ENCODE measurements at regions not wholly inside any gene's neighbourhood (a gene's known extent, or its start where the extent isn't known, plus 50 kb on each side); places are given as distances from the start of the nearest gene placed in this dataset.

DNA sequence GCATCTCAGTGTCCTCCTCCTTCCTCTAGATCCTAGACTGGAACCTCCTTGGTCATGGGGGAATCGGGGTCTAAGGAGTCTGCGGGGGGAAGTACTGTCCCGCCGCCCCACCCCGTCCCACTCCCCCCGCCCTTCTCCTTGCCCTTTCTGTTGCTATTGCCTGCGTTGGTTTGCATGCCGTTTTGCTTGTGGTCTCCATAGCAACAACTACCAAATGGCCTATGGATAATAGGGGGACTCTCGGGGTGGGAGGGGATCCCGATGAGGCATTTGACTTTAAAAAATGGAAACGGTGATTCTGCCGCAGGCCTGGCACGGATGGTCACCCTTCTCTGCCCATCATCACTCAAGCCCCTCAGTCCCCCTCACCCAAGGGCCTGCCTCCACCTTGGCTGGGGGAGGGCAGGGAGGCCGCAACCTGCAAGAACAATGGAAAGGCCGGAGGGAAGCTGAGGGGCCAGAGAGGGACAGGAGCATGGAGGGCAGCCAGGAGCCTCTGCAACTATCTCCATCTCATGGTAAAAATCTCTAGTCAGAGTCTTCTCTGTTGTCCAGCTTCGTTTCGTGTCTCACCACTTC lies 231.4 kb upstream of the TNRC6C start:
- peak; percentile 82 for DNase-seq (ENCODE audit: extremely low spot score)
- H3K36me3 ChIP-seq = no peaks in the 10 kb centered on the region
- intact Hi-C loops (cut with DNase I) = no loop called here
- TF ChIP-seq POLR2A (IDR thresholded peaks at IDR 0.05; ENCODE audit: low read depth) (no peak), EP300 (IDR thresholded peaks at IDR 0.05) (no peak), POLR2AphosphoS5 (IDR thresholded peaks at IDR 0.05) (no peak)
- TF ChIP-seq, protein P1, sequence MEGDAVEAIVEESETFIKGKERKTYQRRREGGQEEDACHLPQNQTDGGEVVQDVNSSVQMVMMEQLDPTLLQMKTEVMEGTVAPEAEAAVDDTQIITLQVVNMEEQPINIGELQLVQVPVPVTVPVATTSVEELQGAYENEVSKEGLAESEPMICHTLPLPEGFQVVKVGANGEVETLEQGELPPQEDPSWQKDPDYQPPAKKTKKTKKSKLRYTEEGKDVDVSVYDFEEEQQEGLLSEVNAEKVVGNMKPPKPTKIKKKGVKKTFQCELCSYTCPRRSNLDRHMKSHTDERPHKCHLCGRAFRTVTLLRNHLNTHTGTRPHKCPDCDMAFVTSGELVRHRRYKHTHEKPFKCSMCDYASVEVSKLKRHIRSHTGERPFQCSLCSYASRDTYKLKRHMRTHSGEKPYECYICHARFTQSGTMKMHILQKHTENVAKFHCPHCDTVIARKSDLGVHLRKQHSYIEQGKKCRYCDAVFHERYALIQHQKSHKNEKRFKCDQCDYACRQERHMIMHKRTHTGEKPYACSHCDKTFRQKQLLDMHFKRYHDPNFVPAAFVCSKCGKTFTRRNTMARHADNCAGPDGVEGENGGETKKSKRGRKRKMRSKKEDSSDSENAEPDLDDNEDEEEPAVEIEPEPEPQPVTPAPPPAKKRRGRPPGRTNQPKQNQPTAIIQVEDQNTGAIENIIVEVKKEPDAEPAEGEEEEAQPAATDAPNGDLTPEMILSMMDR (IDR thresholded peaks at IDR 0.05) = no peak
- no peak overlapping the region for H3K4me3 ChIP-seq
- peaks cover 18 to 31% (median 22%) of the 10 kb centered on the region in 4 donors for H3K4me1 ChIP-seq
- peaks cover 0 to 3% (median 0%) of the 10 kb centered on the region in 4 donors for H3K9me3 ChIP-seq
- peak overlapping the region; percentile 55 to 79 (median 67) for H3K27ac ChIP-seq (replicated peaks in 1 of 4)
- WGBS = 73% methylated on average over 17 of the region's 17 CpGs
- H3K27me3 ChIP-seq = no peaks in the 10 kb centered on the region

GRCh38 chr17:77728474-77728795 lies 230.1 kb upstream of the TNRC6C start:
- no peak for TF ChIP-seq EP300 (IDR thresholded peaks at IDR 0.05)
- TF ChIP-seq, protein P1 (IDR thresholded peaks at IDR 0.05) = no peak
- TF ChIP-seq POLR2A (IDR thresholded peaks at IDR 0.05; ENCODE audit: low read depth) = no peak
- TF ChIP-seq POLR2AphosphoS5 (IDR thresholded peaks at IDR 0.05) = no peak
- intact Hi-C loops (cut with DNase I) = no loop called here
- Histone ChIP-seq H3K4me1 (peaks cover 18 to 33% (median 23%) of the 10 kb centered on the region in 4 donors), H3K36me3 (no peaks in the 10 kb centered on the region), H3K4me3 (no peak overlapping the region), H3K27me3 (no peaks in the 10 kb centered on the region), H3K9me3 (peaks cover 0 to 15% (median 8%) of the 10 kb centered on the region in 4 donors), H3K27ac (replicated peaks in 1 of 4) (peak overlapping the region; percentile 62 to 79 (median 74))
- no peak for DNase-seq (ENCODE audit: extremely low spot score)
- WGBS = no CpG with 5 or more reads among the region's 2 CpGs

DNA sequence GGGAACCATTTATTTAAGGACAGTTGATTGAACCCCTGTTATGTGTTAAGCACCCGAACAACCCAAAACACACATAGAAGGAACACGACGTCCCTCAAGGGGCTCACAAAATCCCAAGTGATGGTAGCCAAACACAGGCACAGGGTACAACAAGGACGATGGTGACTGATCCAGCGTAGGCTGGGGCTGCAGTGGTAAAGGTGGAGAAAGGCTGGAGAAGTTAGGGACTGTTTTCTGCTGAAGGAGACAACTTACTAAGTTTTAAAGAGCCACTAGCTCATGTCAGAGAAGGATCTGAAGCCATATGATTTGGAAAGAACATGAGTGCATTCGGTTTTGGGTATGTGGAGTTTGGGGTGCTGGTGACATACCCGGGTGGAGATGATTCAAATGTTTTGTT lies 229.6 kb upstream of the TNRC6C start:
- intact Hi-C loops (cut with DNase I) = no loop called here
- TF ChIP-seq POLR2AphosphoS5 (IDR thresholded peaks at IDR 0.05) (no peak), POLR2A (IDR thresholded peaks at IDR 0.05; ENCODE audit: low read depth) (no peak), EP300 (IDR thresholded peaks at IDR 0.05) (no peak)
- TF ChIP-seq, protein P1 (IDR thresholded peaks at IDR 0.05) = no peak
- Histone ChIP-seq H3K36me3 (no peaks in the 10 kb centered on the region), H3K27me3 (no peaks in the 10 kb centered on the region), H3K27ac (replicated peaks in 1 of 4) (peak overlapping the region in 3 of 4 donors; percentile 62 to 79 (median 77)), H3K9me3 (peaks cover 0 to 15% (median 8%) of the 10 kb centered on the region in 4 donors), H3K4me3 (no peak overlapping the region), H3K4me1 (peaks cover 18 to 37% (median 28%) of the 10 kb centered on the region in 4 donors)
- WGBS = 88% methylated on average over 7 of the region's 7 CpGs
- DNase-seq (ENCODE audit: extremely low spot score) = peak; percentile 57

GRCh38 chr17:77729587-77729986 lies 228.9 kb upstream of the TNRC6C start:
- no peak for TF ChIP-seq POLR2A (IDR thresholded peaks at IDR 0.05; ENCODE audit: low read depth)
- TF ChIP-seq POLR2AphosphoS5 (IDR thresholded peaks at IDR 0.05) = no peak
- TF ChIP-seq, protein P1 (IDR thresholded peaks at IDR 0.05) = no peak
- no peak for TF ChIP-seq EP300 (IDR thresholded peaks at IDR 0.05)
- Histone ChIP-seq H3K36me3 (no peaks in the 10 kb centered on the region), H3K27me3 (no peaks in the 10 kb centered on the region), H3K27ac (replicated peaks in 1 of 4) (no peak overlapping the region), H3K9me3 (peaks cover 0 to 15% (median 8%) of the 10 kb centered on the region in 4 donors), H3K4me1 (peaks cover 25 to 44% (median 35%) of the 10 kb centered on the region in 4 donors), H3K4me3 (no peak overlapping the region)
- intact Hi-C loops (cut with DNase I) = no loop called here
- 76% methylated on average over 4 of the region's 4 CpGs for WGBS
- peak; percentile 29 for DNase-seq (ENCODE audit: extremely low spot score)

DNA sequence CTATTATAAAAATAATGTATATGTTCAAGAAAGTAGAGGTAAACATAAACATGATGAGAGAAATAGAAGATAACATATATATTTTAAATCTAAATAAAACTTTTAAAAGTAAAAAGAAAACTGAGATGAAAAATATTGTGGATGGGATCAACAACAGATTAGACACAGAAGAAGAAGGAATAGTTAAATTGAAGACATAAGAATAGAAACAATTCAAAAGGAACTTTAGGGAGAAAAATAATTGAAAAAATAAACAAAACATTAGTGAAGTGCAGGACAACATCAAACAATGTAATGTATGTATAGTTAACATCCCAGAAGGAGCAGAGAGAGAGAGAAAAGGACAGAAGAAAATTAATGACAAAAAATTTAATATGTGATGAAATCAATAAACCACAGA lies 228.1 kb upstream of the TNRC6C start:
- peaks cover 0 to 15% (median 8%) of the 10 kb centered on the region in 4 donors for H3K9me3 ChIP-seq
- peaks cover 33 to 52% (median 43%) of the 10 kb centered on the region in 4 donors for H3K4me1 ChIP-seq
- no peak overlapping the region for H3K4me3 ChIP-seq
- DNase-seq (ENCODE audit: extremely low spot score) = no peak
- no peaks in the 10 kb centered on the region for H3K27me3 ChIP-seq
- no peak for TF ChIP-seq EP300 (IDR thresholded peaks at IDR 0.05)
- no peak for TF ChIP-seq POLR2AphosphoS5 (IDR thresholded peaks at IDR 0.05)
- TF ChIP-seq, protein P1 (IDR thresholded peaks at IDR 0.05) = no peak
- no peak for TF ChIP-seq POLR2A (IDR thresholded peaks at IDR 0.05; ENCODE audit: low read depth)
- intact Hi-C loops (cut with DNase I) = no loop called here
- H3K27ac ChIP-seq (replicated peaks in 1 of 4) = no peak overlapping the region
- H3K36me3 ChIP-seq = no peaks in the 10 kb centered on the region
